GM21367 (cell line): ENCODE measurements at regions not wholly inside any gene's neighbourhood (a gene's known extent, or its start where the extent isn't known, plus 50 kb on each side); places are given as distances from the start of the nearest gene placed in this dataset.
"Not testable (repeated sequence)": the region's sequence is repeated elsewhere in the genome, so short reads cannot be mapped to it uniquely, and the experiment has no call there.

Experiments
- ATAC-seq: cut with Tn5 transposase; IDR thresholded peaks from one replicate; pipeline ENCODE4 v1.9.1; 2021; ENCODE audit not compliant: unreplicated experiment

- no peak for ATAC-seq
Measured at GRCh38 chr11:38182126-38182866, 1584.3 kb upstream of the RAG2 start.

- no peak for ATAC-seq
Measured at GRCh38 chr11:38176686-38177322, 1578.8 kb upstream of the RAG2 start.

GRCh38 chr11:38173676-38174075 is 1575.6 kb upstream of the RAG2 start:
- no peak for ATAC-seq

- no peak for ATAC-seq
Measured at GRCh38 chr11:38169286-38169685, 1571.2 kb upstream of the RAG2 start.

GRCh38 chr11:38163526-38163925 is 1565.5 kb upstream of the RAG2 start:
- ATAC-seq: no peak

- ATAC-seq: no peak
Measured at GRCh38 chr11:38160433-38160832, 1562.4 kb upstream of the RAG2 start.

GRCh38 chr11:38159038-38159437 is 1561.0 kb upstream of the RAG2 start:
- no peak for ATAC-seq

GRCh38 chr11:38156495-38157146 is 1558.6 kb upstream of the RAG2 start:
- no peak for ATAC-seq

- ATAC-seq: no peak
Measured at GRCh38 chr11:38155856-38156255, 1557.8 kb upstream of the RAG2 start.

- no peak for ATAC-seq
Measured at GRCh38 chr11:38153985-38154384, 1555.9 kb upstream of the RAG2 start.

GRCh38 chr11:38143852-38144251 is 1545.8 kb upstream of the RAG2 start:
- ATAC-seq: no peak

- no peak for ATAC-seq
Measured at GRCh38 chr11:38138972-38139371, 1540.9 kb upstream of the RAG2 start.

- no peak for ATAC-seq
Measured at GRCh38 chr11:38136887-38137286, 1538.9 kb upstream of the RAG2 start.

GRCh38 chr11:38131535-38131934 is 1533.5 kb upstream of the RAG2 start:
- ATAC-seq: no peak

GRCh38 chr11:38130976-38131375 is 1532.9 kb upstream of the RAG2 start:
- no peak for ATAC-seq

GRCh38 chr11:38130514-38130913 is 1532.5 kb upstream of the RAG2 start:
- ATAC-seq: no peak

GRCh38 chr11:38123673-38124072 is 1525.6 kb upstream of the RAG2 start:
- ATAC-seq: no peak

GRCh38 chr11:38116616-38117015 is 1518.6 kb upstream of the RAG2 start:
- ATAC-seq: not testable (repeated sequence)

GRCh38 chr11:38115381-38115780 is 1517.3 kb upstream of the RAG2 start:
- not testable (repeated sequence) for ATAC-seq

GRCh38 chr11:38100836-38101462 is 1502.9 kb upstream of the RAG2 start:
- no peak for ATAC-seq

GRCh38 chr11:38095268-38095667 is 1497.2 kb upstream of the RAG2 start:
- ATAC-seq: no peak

- ATAC-seq: no peak
Measured at GRCh38 chr11:38089726-38090125, 1491.7 kb upstream of the RAG2 start.
